ACHN (cell line): ENCODE measurements at regions not wholly inside any gene's neighbourhood (a gene's known extent, or its start where the extent isn't known, plus 50 kb on each side); places are given as distances from the start of the nearest gene placed in this dataset.

ENCODE experiments used
- DNase-seq: peaks from one replicate; pipeline ENCODE4 v3.0.0-alpha.2; 2015
- in situ Hi-C: cut with HindIII; loops from 2 replicates; pipeline ENCODE4 v1.10.0; 2017; ENCODE audit warnings: low sequenced_read_pairs, low pct_ligation_motif_present, low pct_unique_long_range_greater_than_20kb

- DNase-seq, result no peak
- in situ Hi-C loops, result no loop called here
Observed at GRCh38 chr15:61654002-61654740, 406.1 kb downstream of the VPS13C start.

- in situ Hi-C loops, result no loop called here
- DNase-seq, result no peak
Observed at GRCh38 chr15:61653110-61653509, 407.1 kb downstream of the VPS13C start.

DNA sequence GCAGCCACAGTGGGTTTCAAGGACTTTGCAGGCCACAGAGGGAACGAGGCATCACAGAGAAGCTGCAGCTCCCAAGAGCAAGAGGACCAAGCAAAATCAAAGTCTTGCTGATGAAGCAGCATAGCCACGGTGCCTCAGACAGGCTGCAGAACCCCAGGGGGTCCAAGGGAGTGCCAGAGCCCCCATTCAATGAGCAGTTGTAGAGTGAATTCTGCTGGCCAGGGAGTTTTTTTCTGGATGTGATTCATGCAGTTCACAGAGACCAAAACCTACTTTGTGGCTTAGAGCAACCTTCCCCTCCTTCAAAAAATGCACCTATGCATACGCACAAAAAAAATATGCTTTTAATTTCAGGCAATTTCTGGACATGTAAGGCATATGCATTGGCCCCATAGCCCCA lies 409.0 kb downstream of the VPS13C start:
- no peak for DNase-seq
- in situ Hi-C loops, result no loop called here

GRCh38 chr15:61649046-61649445 lies 411.2 kb downstream of the VPS13C start:
- in situ Hi-C loops, result no loop called here
- no peak for DNase-seq

DNA sequence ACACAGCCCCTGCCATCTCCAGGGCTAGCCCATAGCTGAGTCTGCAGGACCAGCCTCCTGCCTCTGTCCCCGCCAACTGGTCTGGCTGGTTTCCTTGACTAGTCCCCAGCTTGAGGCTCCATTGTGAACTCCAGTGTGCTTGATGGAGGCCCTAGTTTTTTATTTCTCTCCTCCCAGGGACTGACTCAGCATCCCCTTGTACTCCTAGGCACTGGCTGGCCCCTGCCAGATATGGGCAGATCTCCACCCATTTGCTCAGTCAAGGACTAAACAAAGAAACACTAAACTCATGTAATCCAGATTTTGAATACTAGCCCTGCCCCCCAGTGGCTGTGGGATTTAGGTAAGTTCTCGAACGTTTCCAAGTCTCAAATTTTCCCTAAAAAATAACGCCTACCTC lies 415.4 kb upstream of the RORA start:
- in situ Hi-C loops, result no loop called here
- DNase-seq, result no peak

- DNase-seq, result no peak
- in situ Hi-C loops, result no loop called here
Observed at GRCh38 chr15:61641645-61642044, 412.5 kb upstream of the RORA start.

- in situ Hi-C loops, result no loop called here
- no peak for DNase-seq
Observed at GRCh38 chr15:61640756-61641155, 411.7 kb upstream of the RORA start.

GRCh38 chr15:61639491-61639890 lies 410.4 kb upstream of the RORA start:
- in situ Hi-C loops, result no loop called here
- no peak for DNase-seq

DNA sequence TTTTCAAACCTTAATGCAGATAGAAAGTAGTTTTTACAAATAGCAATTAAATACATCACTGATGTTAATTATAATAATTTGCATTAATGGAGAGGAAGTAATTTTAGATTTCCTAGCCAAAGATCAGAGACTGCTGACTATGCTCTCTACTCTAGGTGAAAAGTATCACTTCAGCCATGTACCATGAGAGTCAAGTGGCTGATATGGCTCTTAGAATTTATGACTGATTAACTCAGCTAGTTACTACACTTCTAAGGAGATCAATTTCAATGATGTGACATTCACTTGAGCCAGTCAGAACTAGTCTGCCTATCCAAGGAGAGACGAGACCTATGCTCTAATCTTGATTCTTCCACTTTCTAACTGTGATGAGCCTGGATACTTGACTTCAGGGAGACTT lies 405.7 kb upstream of the RORA start:
- in situ Hi-C loops, result no loop called here

DNA sequence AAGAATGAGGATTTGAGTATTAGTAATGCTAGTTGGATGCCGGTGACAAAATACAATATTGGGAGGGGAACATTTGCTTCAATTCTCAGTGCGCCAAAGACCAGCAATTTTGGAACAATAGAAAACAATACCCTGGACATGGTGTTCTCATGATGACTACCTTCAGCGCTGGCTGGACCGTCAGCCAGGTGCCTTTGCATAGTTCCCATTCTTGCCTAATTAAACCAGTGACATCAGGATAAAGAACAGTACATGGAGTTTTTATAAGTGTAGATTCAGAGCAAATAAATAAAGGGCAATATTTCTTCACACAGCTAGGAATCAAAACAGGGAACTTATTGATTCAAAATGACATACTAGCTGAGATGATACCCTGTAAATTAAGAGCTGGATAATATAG lies 404.8 kb upstream of the RORA start:
- in situ Hi-C loops, result no loop called here

More for the DNA sequence above, 405.7 kb upstream of the RORA start:
- DNase-seq, result no peak

DNA sequence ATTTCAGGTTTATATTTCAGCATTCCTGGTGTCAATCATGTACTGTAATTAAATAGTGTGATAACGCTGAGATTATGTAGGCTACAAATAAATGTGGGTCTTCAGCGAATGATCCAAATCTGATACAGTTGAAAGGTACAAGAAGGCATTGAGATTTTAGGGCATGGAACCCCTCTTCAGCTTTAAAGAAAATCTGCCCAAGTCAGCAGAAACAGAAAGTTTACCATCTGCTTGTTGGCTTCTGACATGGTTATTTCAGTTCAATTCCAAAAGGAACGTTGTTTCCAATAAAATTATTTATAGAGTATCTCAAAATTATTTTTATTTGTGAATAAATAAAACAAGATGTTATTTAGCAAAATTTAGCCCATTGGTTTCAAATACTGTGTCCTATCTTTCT lies 400.2 kb upstream of the RORA start:
- DNase-seq, result no peak
- in situ Hi-C loops, result no loop called here

More for the DNA sequence above, 404.8 kb upstream of the RORA start:
- DNase-seq, result no peak

DNA sequence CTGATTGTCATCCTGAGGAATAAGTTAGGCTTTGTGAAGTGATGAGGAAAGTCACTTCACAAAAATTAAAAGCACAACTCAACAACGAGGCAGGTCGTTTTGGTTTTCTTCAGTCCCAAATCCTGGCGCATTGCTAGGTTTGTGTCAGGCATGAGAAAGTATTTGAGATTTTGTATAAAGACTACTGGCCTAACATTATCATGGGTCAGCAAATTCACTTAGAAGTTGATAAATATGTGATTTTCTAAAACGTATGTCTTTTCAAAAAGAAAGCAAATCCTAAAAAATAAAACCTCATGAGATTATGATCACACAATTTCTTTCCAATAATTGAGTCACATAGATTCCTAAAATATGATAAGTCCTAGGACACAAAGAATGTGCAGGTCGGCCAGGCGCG lies 395.8 kb upstream of the RORA start:
- in situ Hi-C loops, result no loop called here
- no peak for DNase-seq

GRCh38 chr15:61623746-61624145 lies 394.6 kb upstream of the RORA start:
- no peak for DNase-seq
- in situ Hi-C loops, result no loop called here

DNA sequence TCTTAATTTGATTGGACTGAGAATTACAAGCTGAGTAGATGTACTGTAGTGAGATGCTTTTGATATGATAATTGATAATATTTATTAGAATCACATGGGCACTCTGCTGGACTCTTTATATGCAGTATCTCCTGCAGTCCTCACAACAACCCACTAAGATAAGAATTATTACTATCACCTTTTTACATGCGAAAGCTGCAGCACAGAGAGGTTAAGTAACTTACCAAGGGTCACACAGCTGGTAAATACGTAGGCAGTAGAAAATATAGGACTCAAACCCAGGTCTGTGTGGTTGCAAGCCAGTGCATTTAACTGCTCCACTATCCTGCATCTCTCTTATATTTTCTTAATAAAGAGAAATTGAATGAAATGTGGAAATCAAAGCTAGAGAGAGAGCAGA lies 392.8 kb upstream of the RORA start:
- DNase-seq, result no peak
- in situ Hi-C loops, result no loop called here

DNA sequence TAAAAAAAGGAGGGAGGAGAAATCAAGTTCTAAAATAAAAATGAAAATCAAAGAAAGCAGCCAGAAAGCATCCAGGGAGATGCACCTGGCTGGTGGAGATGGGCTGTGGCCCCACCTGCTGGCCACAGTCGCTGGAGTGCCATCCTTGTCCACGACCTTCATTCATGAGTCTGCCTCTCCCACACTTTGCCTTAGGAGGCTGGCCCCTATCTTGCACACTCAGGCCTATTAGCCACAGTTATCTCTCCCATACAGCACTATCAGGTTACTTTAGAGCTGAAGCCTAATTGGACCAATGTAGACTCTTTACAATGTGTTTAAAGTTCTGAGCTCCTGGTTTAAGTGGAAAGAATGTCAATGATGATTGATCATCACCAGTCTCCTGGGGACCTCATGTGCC lies 392.0 kb upstream of the RORA start:
- peak; percentile 28 for DNase-seq
- in situ Hi-C loops, result no loop called here

DNA sequence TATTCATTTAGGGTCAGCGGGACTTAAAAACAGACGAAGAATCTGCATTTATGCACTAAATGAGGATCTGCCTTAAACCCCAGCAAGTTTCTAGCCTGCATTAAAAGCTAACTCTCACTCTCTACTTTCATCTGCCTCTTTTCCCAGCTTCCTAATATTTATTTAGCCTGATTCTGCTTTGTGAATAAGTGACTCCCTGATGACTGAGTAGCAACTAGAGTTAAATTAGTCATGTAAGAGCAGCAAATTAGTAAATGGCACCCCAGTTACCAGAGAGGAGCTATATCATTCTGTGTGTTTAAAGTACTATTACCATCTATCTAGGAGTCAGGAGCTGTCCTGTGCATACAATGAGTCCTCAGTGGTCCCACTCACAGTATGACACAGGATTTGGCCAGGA lies 391.0 kb upstream of the RORA start:
- in situ Hi-C loops, result no loop called here
- DNase-seq, result no peak

GRCh38 chr15:61613729-61614128 lies 384.6 kb upstream of the RORA start:
- in situ Hi-C loops, result no loop called here
- DNase-seq, result no peak

DNA sequence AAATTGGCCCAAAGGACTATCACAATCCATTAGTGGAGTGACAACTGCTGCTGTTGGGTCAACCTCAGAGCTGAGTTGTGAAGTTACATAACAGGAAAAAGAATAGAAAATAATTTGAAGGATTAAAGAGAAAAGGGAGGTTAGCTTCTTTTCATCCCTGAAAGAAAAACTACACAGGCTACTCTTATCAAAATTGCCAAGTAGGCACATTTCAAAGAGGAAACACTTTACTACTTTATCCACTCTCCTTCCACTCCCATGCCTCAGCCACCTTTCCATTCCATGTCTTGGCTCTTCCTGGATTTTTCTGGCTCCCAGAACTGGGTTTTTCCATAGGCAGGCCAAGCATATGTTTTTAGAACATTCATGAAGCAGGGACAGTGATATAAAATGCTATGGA lies 384.0 kb upstream of the RORA start:
- in situ Hi-C loops, result no loop called here
- no peak for DNase-seq

DNA sequence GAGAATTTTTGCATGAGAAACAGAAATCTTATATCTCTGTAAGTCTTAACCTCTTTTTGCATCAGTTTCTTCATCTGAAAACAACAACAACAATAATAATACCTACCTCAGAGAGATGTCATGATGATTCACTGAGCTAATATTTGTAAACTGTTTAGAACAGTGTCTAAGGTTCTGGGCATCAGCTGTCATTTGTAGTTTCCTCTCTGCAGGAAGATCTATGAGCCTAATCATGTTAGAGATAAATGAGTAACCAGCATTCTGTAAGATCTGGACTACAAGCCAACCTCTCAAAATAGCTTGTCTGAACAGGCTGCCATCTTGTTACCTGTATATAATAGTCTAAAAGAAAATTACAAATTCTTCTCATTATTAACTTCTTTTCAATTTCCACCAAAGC lies 383.0 kb upstream of the RORA start:
- DNase-seq, result no peak
- in situ Hi-C loops, result no loop called here

GRCh38 chr15:61605343-61605742 lies 376.2 kb upstream of the RORA start:
- in situ Hi-C loops, result no loop called here
- DNase-seq, result no peak

GRCh38 chr15:61598655-61599054 lies 369.6 kb upstream of the RORA start:
- no peak for DNase-seq
- in situ Hi-C loops, result no loop called here
